K562 (cell line): ENCODE measurements at regions not wholly inside any gene's neighbourhood (a gene's known extent, or its start where the extent isn't known, plus 50 kb on each side); places are given as distances from the start of the nearest gene placed in this dataset.

Experiments
- ATAC-seq: fragments of 200-7000 bp; cut with Tn5 transposase; 3 replicates; pipeline ENCODE4 v1.9.1; 2020; ENCODE audit warnings: moderate library complexity
- BruUV-seq: library from RNA; stranded (reverse); fragments of 400-500 nt; replicated peaks from 2 replicates; lab custom pipeline; 2021; lab: Mats Ljungman, UMichigan
- CTCF ChIA-PET: fragments of 300-600 bp; formaldehyde crosslinking; extraction: SDS; loops from one replicate; lab custom pipeline; 2021; ENCODE audit warnings: low intra/inter-chr PET ratio; lab: Yijun Ruan, JAX
- POLR2A ChIA-PET: fragments of 300-600, 350-650 bp; sonication (Branson Sonifier 250); formaldehyde crosslinking; extraction: SDS; loops from one replicate; lab custom pipeline; 2021; ENCODE audit warnings: antibody characterized with exemption, inconsistent platforms; lab: Yijun Ruan, JAX
- DNase-seq, 4 experiments: peaks; one replicate each; pipeline versions ENCODE4 v3.0.0 to v3.0.0-alpha.2; 2011 to 2018; ENCODE audit warnings: low spot score in 3 of 4, mixed read lengths in 3 of 4; ENCODE audit errors: extremely low read depth in 1 of 4
- FAIRE-seq: peaks from 2 replicates; lab custom pipeline; 2011; peaks lifted over from hg19 to GRCh38; lab: Jason Lieb, UNC
- H2AFZ ChIP-seq: 2 replicates; pipeline ENCODE4 v1.6.0; 2011; ENCODE audit warnings: low read depth, low read length, control low read depth, inconsistent platforms
- H3K27ac ChIP-seq: fragments of 200-600 bp; 3 replicates; pipeline ENCODE4 v1.8.0; 2011; ENCODE audit warnings: low read depth, mild to moderate bottlenecking, control low read depth, inconsistent platforms, low read length, moderate library complexity, mixed read lengths; ENCODE audit errors: extremely low read depth
- H3K27me3 ChIP-seq, 2 experiments: fragments of 300-600 bp in 1 of 2; 2 replicates in 1 of 2; 3 replicates in 1 of 2; pipeline versions ENCODE4 v1.6.0 to v1.8.0; 2011; ENCODE audit warnings: inconsistent platforms in 2 of 2, low read length in 2 of 2, mild to moderate bottlenecking in 1 of 2, mixed read lengths in 1 of 2, moderate library complexity in 1 of 2; ENCODE audit not compliant: control insufficient read depth in 2 of 2, insufficient read depth in 2 of 2
- H3K36me3 ChIP-seq: fragments of 300-600 bp; 3 replicates; pipeline ENCODE4 v1.8.0; 2011; ENCODE audit warnings: mild to moderate bottlenecking, low read length, inconsistent platforms; ENCODE audit not compliant: control insufficient read depth, insufficient read depth
- H3K4me1 ChIP-seq, 2 experiments: fragments of 200-600 bp in 1 of 2; replicated peaks in 1 of 2; 2 replicates in 1 of 2; 3 replicates in 1 of 2; pipeline versions ENCODE4 v1.5.1 to v1.8.0; 2011; ENCODE audit warnings: inconsistent platforms in 2 of 2, low read length in 2 of 2, mild to moderate bottlenecking in 1 of 2, mixed read lengths in 1 of 2, moderate library complexity in 1 of 2; ENCODE audit not compliant: control insufficient read depth in 2 of 2, insufficient read depth in 2 of 2
- H3K4me2 ChIP-seq: 2 replicates; pipeline ENCODE4 v1.6.1; 2011; ENCODE audit warnings: low read length, control low read depth, inconsistent platforms, mixed read lengths; ENCODE audit not compliant: insufficient read depth
- H3K4me3 ChIP-seq: fragments of 200-600 bp; sonication (generic), shearing (Covaris generic); 2 replicates; pipeline ENCODE4 v1.5.1; 2016; ENCODE audit warnings: control low read depth, inconsistent platforms
- H3K79me2 ChIP-seq: fragments of 200-600 bp; 3 replicates; pipeline ENCODE4 v1.8.0; 2011; ENCODE audit warnings: low read length, inconsistent platforms; ENCODE audit not compliant: control insufficient read depth, insufficient read depth
- H3K9ac ChIP-seq, 2 experiments: 2 replicates each; pipeline versions ENCODE4 v1.6.0 to v1.6.1; 2011; ENCODE audit warnings: low read depth in 2 of 2, low read length in 2 of 2, control low read depth in 1 of 2, inconsistent platforms in 1 of 2, mild to moderate bottlenecking in 1 of 2, mixed read lengths in 1 of 2; ENCODE audit not compliant: insufficient read depth in 1 of 2
- H3K9me1 ChIP-seq: one replicate; pipeline ENCODE4 v1.6.0; 2011; ENCODE audit warnings: inconsistent platforms, mild to moderate bottlenecking, low read length, moderate library complexity; ENCODE audit not compliant: control insufficient read depth, insufficient read depth
- H3K9me3 ChIP-seq: replicated peaks from 2 replicates; pipeline ENCODE4 v1.5.1; 2011; ENCODE audit warnings: low read depth, low read length, inconsistent platforms; ENCODE audit not compliant: control insufficient read depth, insufficient read depth
- H4K20me1 ChIP-seq: replicated peaks from 2 replicates; pipeline ENCODE4 v1.6.1; 2011; ENCODE audit warnings: low read length, inconsistent platforms, mixed read lengths; ENCODE audit not compliant: control insufficient read depth, insufficient read depth
- ARID3A ChIP-seq: IDR thresholded peaks from 2 replicates; pipeline ENCODE4 v1.6.1; 2012; ENCODE audit warnings: low read depth, low read length, improper control_type of control experiment, borderline replicate concordance
- ARID3B ChIP-seq: fragments of 250-450 bp; sonication (Bioruptor Pico); IDR thresholded peaks from 2 replicates; pipeline ENCODE4 v1.4.0; 2020; ENCODE audit warnings: borderline replicate concordance
- PHB ChIP-seq: fragments of 250-450 bp; sonication (Bioruptor Pico); IDR thresholded peaks from 2 replicates; pipeline ENCODE4 v1.5.0; 2021
- RNF219 ChIP-seq: fragments of 250-450 bp; sonication (Bioruptor Pico); IDR thresholded peaks from 2 replicates; pipeline ENCODE4 v1.5.0; 2022; ENCODE audit warnings: mild to moderate bottlenecking
- SMARCA4 ChIP-seq: fragments of 450-650 bp; IDR thresholded peaks from 2 replicates; pipeline ENCODE4 v1.6.1; 2016
- TAF1 ChIP-seq: IDR thresholded peaks from 2 replicates; pipeline ENCODE4 v1.6.1; 2011; ENCODE audit warnings: mild to moderate bottlenecking, low read length, moderate library complexity; ENCODE audit not compliant: insufficient read depth, control insufficient read depth, severe bottlenecking; ENCODE audit errors: extremely low read depth
- TCF7 ChIP-seq: sonication (generic); IDR thresholded peaks from 2 replicates; pipeline ENCODE4 v1.6.1; 2016; ENCODE audit warnings: antibody characterized with exemption, borderline replicate concordance
- ZNF212 ChIP-seq: fragments of 450-650 bp; formaldehyde crosslinking; IDR thresholded peaks from 2 replicates; pipeline ENCODE4 v1.4.0; 2020; ENCODE audit warnings: mild to moderate bottlenecking
- WGBS: fragments of 100-300 bp; shearing (Covaris generic); methylation state at CpG from one replicate; pipeline ENCODE4 v1.1.6; 2016; ENCODE audit warnings: low coverage, mixed read lengths; ENCODE audit not compliant: insufficient coverage; ENCODE audit errors: missing lambda C conversion rate; 5-methylcytosine and 5-hydroxymethylcytosine counted together
- in situ Hi-C: fragments of 300-500 bp; cut with MboI; formaldehyde crosslinking; loops from 4 replicates; pipeline ENCODE4 v1.15.0; 2018; ENCODE audit warnings: inconsistent platforms, mixed read lengths
- intact Hi-C: fragments of 100-400 bp; cut with micrococcal nuclease; formaldehyde crosslinking; loops from 2 replicates; pipeline ENCODE4 v1.14.2; 2022

GRCh38 chr2:194205568-194206227 lies 1451.3 kb upstream of the SLC39A10 start (continued):
- TF ChIP-seq TCF7 (no peak), ARID3B (CRISPR knock-in tag) (no peak)

- no TSS peak for BruUV-seq
- Histone ChIP-seq H3K27me3 (no peaks in the 10 kb centered on the region), H3K27ac (no peak overlapping the region), H3K9me3 (no peaks in the 10 kb centered on the region), H3K79me2 (no peaks in the 10 kb centered on the region), H3K9ac (no peak overlapping the region), H2AFZ (no peak overlapping the region), H4K20me1 (no peaks in the 10 kb centered on the region), H3K9me1 (no peaks in the 10 kb centered on the region), H3K4me1 (no peaks in the 10 kb centered on the region), H3K4me2 (no peak overlapping the region), H3K4me3 (no peak overlapping the region), H3K36me3 (no peaks in the 10 kb centered on the region)
- DNase-seq (no peak), FAIRE-seq (no peak), ATAC-seq (no peak)
- TF ChIP-seq ARID3A (no peak), RNF219 (CRISPR knock-in tag) (no peak), ZNF212 (CRISPR knock-in tag) (no peak), SMARCA4 (no peak), TAF1 (no peak), PHB (CRISPR knock-in tag) (no peak)
- in situ Hi-C loops: no loop called here
- WGBS: 0% methylated on average over 1 of the region's 1 CpG
- intact Hi-C loops: no loop called here
- POLR2A ChIA-PET: no interaction called here
- CTCF ChIA-PET: no interaction called here
Measured at GRCh38 chr2:194203898-194204297, 1453.1 kb upstream of the SLC39A10 start.
